ENCODE measurements at regions not wholly inside any gene's neighbourhood (a gene's known extent, or its start where the extent isn't known, plus 50 kb on each side); places are given as distances from the start of the nearest gene placed in this dataset.

- WGBS, result 96% methylated on average over 8 of the region's 8 CpGs
- Histone ChIP-seq H3K9me3 (ENCODE audit: control insufficient read depth, low read length) (no peaks in the 10 kb centered on the region), H3K27ac (ENCODE audit: low read length) (no peak overlapping the region), H3K4me3 (ENCODE audit: low read length) (no peak overlapping the region), H3K4me1 (ENCODE audit: control insufficient read depth, insufficient read depth, low read length) (no peaks in the 10 kb centered on the region), H3K27me3 (ENCODE audit: control insufficient read depth, insufficient read depth) (no peaks in the 10 kb centered on the region)
- DNase-seq, result no peak
- ATAC-seq, result no peak
- intact Hi-C loops (cut with DNase I), result no loop called here
Measured at GRCh38 chr4:184318852-184319251, 101.2 kb upstream of the ENPP6 start.

GRCh38 chr4:184317234-184317918 lies 99.7 kb upstream of the ENPP6 start:
- no peaks in the 10 kb centered on the region for H3K27me3 ChIP-seq (ENCODE audit: control insufficient read depth, insufficient read depth)
- H3K4me3 ChIP-seq (ENCODE audit: low read length), result no peak overlapping the region
- H3K4me1 ChIP-seq (ENCODE audit: control insufficient read depth, insufficient read depth, low read length), result no peaks in the 10 kb centered on the region
- ATAC-seq, result no peak
- no peak for DNase-seq
- intact Hi-C loops (cut with DNase I), result no loop called here
- 75% methylated on average over 14 of the region's 14 CpGs for WGBS
- no peaks in the 10 kb centered on the region for H3K9me3 ChIP-seq (ENCODE audit: control insufficient read depth, low read length)
- H3K27ac ChIP-seq (ENCODE audit: low read length), result no peak overlapping the region

- Histone ChIP-seq H3K9me3 (ENCODE audit: control insufficient read depth, low read length) (no peaks in the 10 kb centered on the region), H3K27ac (ENCODE audit: low read length) (no peak overlapping the region), H3K4me3 (ENCODE audit: low read length) (no peak overlapping the region), H3K4me1 (ENCODE audit: control insufficient read depth, insufficient read depth, low read length) (no peaks in the 10 kb centered on the region), H3K27me3 (ENCODE audit: control insufficient read depth, insufficient read depth) (no peaks in the 10 kb centered on the region)
- DNase-seq (no peak), ATAC-seq (no peak)
- intact Hi-C loops (cut with DNase I), result no loop called here
- 95% methylated on average over 10 of the region's 10 CpGs for WGBS
Measured at GRCh38 chr4:184316821-184317220, 99.1 kb upstream of the ENPP6 start.

GRCh38 chr4:184315675-184316359 lies 98.1 kb upstream of the ENPP6 start:
- intact Hi-C loops (cut with DNase I), result no loop called here
- WGBS, result 95% methylated on average over 8 of the region's 8 CpGs

GRCh38 chr4:184313702-184314659 lies 96.3 kb upstream of the ENPP6 start:
- WGBS, result 77% methylated on average over 16 of the region's 16 CpGs
- no peak for ATAC-seq

More at GRCh38 chr4:184315675-184316359, 98.1 kb upstream of the ENPP6 start:
- no peaks in the 10 kb centered on the region for H3K27me3 ChIP-seq (ENCODE audit: control insufficient read depth, insufficient read depth)
- H3K27ac ChIP-seq (ENCODE audit: low read length), result no peak overlapping the region
- H3K4me1 ChIP-seq (ENCODE audit: control insufficient read depth, insufficient read depth, low read length), result no peaks in the 10 kb centered on the region
- H3K9me3 ChIP-seq (ENCODE audit: control insufficient read depth, low read length), result no peaks in the 10 kb centered on the region
- ATAC-seq (no peak), DNase-seq (no peak)
- no peak overlapping the region for H3K4me3 ChIP-seq (ENCODE audit: low read length)

GRCh38 chr4:184313058-184313581 lies 95.4 kb upstream of the ENPP6 start:
- WGBS, result 93% methylated on average over 4 of the region's 4 CpGs
- Histone ChIP-seq H3K27ac (ENCODE audit: low read length) (no peak overlapping the region), H3K4me3 (ENCODE audit: low read length) (no peak overlapping the region), H3K9me3 (ENCODE audit: control insufficient read depth, low read length) (no peaks in the 10 kb centered on the region), H3K4me1 (ENCODE audit: control insufficient read depth, insufficient read depth, low read length) (no peaks in the 10 kb centered on the region), H3K27me3 (ENCODE audit: control insufficient read depth, insufficient read depth) (no peaks in the 10 kb centered on the region)
- DNase-seq, result no peak
- intact Hi-C loops (cut with DNase I), result no loop called here
- ATAC-seq, result no peak

More at GRCh38 chr4:184313702-184314659, 96.3 kb upstream of the ENPP6 start:
- H3K27ac ChIP-seq (ENCODE audit: low read length), result no peak overlapping the region
- intact Hi-C loops (cut with DNase I), result no loop called here
- H3K27me3 ChIP-seq (ENCODE audit: control insufficient read depth, insufficient read depth), result no peaks in the 10 kb centered on the region
- H3K9me3 ChIP-seq (ENCODE audit: control insufficient read depth, low read length), result no peaks in the 10 kb centered on the region
- no peak overlapping the region for H3K4me3 ChIP-seq (ENCODE audit: low read length)
- DNase-seq, result no peak
- no peaks in the 10 kb centered on the region for H3K4me1 ChIP-seq (ENCODE audit: control insufficient read depth, insufficient read depth, low read length)

- H3K4me1 ChIP-seq (ENCODE audit: control insufficient read depth, insufficient read depth, low read length), result no peaks in the 10 kb centered on the region
- H3K27ac ChIP-seq (ENCODE audit: low read length), result no peak overlapping the region
- DNase-seq, result no peak
- intact Hi-C loops (cut with DNase I), result no loop called here
- no peaks in the 10 kb centered on the region for H3K9me3 ChIP-seq (ENCODE audit: control insufficient read depth, low read length)
- WGBS, result 83% methylated on average over 3 of the region's 3 CpGs
- H3K4me3 ChIP-seq (ENCODE audit: low read length), result no peak overlapping the region
- no peak for ATAC-seq
- no peaks in the 10 kb centered on the region for H3K27me3 ChIP-seq (ENCODE audit: control insufficient read depth, insufficient read depth)
Measured at GRCh38 chr4:184312126-184312525, 94.5 kb upstream of the ENPP6 start.

- Histone ChIP-seq H3K4me3 (ENCODE audit: low read length) (no peak overlapping the region), H3K4me1 (ENCODE audit: control insufficient read depth, insufficient read depth, low read length) (no peaks in the 10 kb centered on the region), H3K27me3 (ENCODE audit: control insufficient read depth, insufficient read depth) (no peaks in the 10 kb centered on the region), H3K27ac (ENCODE audit: low read length) (no peak overlapping the region), H3K9me3 (ENCODE audit: control insufficient read depth, low read length) (no peaks in the 10 kb centered on the region)
- WGBS, result 69% methylated on average over 14 of the region's 14 CpGs
- DNase-seq, result peak; percentile 37 to 80 (median 80)
- ATAC-seq, result peak; percentile 51 to 54
- intact Hi-C loops (cut with DNase I), result no loop called here
Measured at GRCh38 chr4:184310881-184311709, 93.4 kb upstream of the ENPP6 start.

GRCh38 chr4:184310171-184310567 lies 92.5 kb upstream of the ENPP6 start:
- WGBS, result 75% methylated on average over 10 of the region's 10 CpGs
- DNase-seq (peak in 1 of 3 donors; percentile 55), ATAC-seq (peak; percentile 50 to 71)
- no peak overlapping the region for H3K4me3 ChIP-seq (ENCODE audit: low read length)
- H3K27me3 ChIP-seq (ENCODE audit: control insufficient read depth, insufficient read depth), result no peaks in the 10 kb centered on the region
- no peak overlapping the region for H3K27ac ChIP-seq (ENCODE audit: low read length)
- H3K9me3 ChIP-seq (ENCODE audit: control insufficient read depth, low read length), result no peaks in the 10 kb centered on the region
- H3K4me1 ChIP-seq (ENCODE audit: control insufficient read depth, insufficient read depth, low read length), result no peaks in the 10 kb centered on the region
- intact Hi-C loops (cut with DNase I), result no loop called here

Measured in right cardiac atrium (tissue), 5 donors.